Mammary epithelial cell (primary cell): ENCODE measurements at regions not wholly inside any gene's neighbourhood (a gene's known extent, or its start where the extent isn't known, plus 50 kb on each side); places are given as distances from the start of the nearest gene placed in this dataset.

Experiments
- EZH2 ChIP-seq: IDR thresholded peaks from 2 replicates; pipeline ENCODE4 v1.6.1; 2012; ENCODE audit warnings: low read length, inconsistent platforms, borderline replicate concordance
- TF ChIP-seq, protein P1 (sequence below), 2 donors: IDR thresholded peaks in 1 of 2; conservative IDR thresholded peaks in 1 of 2; 2 replicates each; pipeline ENCODE4 v1.5.1; 2011 to 2012; ENCODE audit warnings: inconsistent platforms in 2 of 2, low read length in 2 of 2, mild to moderate bottlenecking in 2 of 2, control low read depth in 1 of 2, low read depth in 1 of 2; ENCODE audit not compliant: insufficient read depth in 1 of 2; ENCODE audit errors: extremely low read depth in 1 of 2

DNA sequence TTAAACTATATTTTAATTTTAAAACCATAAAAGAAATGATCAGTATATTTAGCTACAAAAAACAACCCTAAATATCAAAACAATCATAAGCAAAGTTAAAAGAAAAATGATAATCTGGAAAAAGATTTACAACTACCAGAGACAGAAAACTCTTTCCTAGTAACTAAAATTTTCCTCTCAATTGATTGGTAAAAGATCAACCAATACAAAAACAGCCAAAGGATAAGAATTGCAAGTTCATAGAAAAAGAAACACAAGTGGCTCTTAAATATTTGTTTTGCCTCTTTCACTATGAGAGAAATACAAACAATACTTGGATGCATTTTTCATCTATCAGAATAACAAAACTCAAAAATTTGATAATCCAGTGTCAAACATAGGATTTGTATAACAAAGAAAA is 101.8 kb upstream of the ZC3H15 start:
- TF ChIP-seq, protein P1, sequence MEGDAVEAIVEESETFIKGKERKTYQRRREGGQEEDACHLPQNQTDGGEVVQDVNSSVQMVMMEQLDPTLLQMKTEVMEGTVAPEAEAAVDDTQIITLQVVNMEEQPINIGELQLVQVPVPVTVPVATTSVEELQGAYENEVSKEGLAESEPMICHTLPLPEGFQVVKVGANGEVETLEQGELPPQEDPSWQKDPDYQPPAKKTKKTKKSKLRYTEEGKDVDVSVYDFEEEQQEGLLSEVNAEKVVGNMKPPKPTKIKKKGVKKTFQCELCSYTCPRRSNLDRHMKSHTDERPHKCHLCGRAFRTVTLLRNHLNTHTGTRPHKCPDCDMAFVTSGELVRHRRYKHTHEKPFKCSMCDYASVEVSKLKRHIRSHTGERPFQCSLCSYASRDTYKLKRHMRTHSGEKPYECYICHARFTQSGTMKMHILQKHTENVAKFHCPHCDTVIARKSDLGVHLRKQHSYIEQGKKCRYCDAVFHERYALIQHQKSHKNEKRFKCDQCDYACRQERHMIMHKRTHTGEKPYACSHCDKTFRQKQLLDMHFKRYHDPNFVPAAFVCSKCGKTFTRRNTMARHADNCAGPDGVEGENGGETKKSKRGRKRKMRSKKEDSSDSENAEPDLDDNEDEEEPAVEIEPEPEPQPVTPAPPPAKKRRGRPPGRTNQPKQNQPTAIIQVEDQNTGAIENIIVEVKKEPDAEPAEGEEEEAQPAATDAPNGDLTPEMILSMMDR (conservative IDR thresholded peaks at IDR 0.05 in 1 of 2, IDR thresholded peaks at IDR 0.05 in 1 of 2; ENCODE audit: extremely low read depth in 1 of 2, insufficient read depth in 1 of 2, low read depth in 1 of 2, low read length in 2 of 2), result no peak
- TF ChIP-seq EZH2, result no peak
